Kidney epithelial cell (primary cell): ENCODE measurements at regions not wholly inside any gene's neighbourhood (a gene's known extent, or its start where the extent isn't known, plus 50 kb on each side); places are given as distances from the start of the nearest gene placed in this dataset.

Source experiments
- DNase-seq: peaks from one replicate; pipeline ENCODE4 v3.0.0-alpha.2; 2010; ENCODE audit warnings: low read depth
- H3K27me3 ChIP-seq: 2 replicates; pipeline ENCODE4 v1.6.0; 2011; ENCODE audit warnings: low read length; ENCODE audit not compliant: control insufficient read depth, insufficient read depth
- H3K36me3 ChIP-seq: 2 replicates; pipeline ENCODE4 v1.5.1; 2011; ENCODE audit warnings: low read length; ENCODE audit not compliant: control insufficient read depth, insufficient read depth
- H3K4me3 ChIP-seq: 2 replicates; pipeline ENCODE4 v1.5.1; 2011; ENCODE audit warnings: low read depth, mild to moderate bottlenecking, control low read depth, low read length
- TF ChIP-seq, protein P1 (sequence below): IDR thresholded peaks from 2 replicates; pipeline ENCODE4 v1.5.1; 2011; ENCODE audit warnings: mild to moderate bottlenecking, moderate library complexity, low read length, control low read depth, inconsistent platforms; ENCODE audit not compliant: insufficient read depth, poor library complexity, severe bottlenecking

DNA sequence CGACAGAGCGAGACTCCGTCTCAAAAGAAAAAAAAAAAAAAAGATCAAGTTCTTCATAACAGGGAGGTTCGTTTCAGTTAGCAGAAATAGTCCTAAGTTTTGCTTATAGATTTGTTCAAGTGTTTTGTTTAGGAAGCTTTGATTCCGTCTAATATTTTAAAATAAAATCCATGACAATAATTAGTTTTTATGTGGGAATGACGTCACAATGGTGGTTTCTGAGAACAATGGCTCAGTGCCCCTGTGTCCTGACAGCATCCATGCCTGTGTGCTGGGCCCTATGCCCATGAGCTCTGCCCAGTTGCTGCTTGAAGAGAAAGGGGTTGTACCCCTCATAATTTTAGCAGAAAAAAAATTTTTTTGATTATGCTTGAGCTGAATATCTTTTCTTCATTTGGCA, 134.0 kb downstream of the SST start:
- TF ChIP-seq, protein P1, sequence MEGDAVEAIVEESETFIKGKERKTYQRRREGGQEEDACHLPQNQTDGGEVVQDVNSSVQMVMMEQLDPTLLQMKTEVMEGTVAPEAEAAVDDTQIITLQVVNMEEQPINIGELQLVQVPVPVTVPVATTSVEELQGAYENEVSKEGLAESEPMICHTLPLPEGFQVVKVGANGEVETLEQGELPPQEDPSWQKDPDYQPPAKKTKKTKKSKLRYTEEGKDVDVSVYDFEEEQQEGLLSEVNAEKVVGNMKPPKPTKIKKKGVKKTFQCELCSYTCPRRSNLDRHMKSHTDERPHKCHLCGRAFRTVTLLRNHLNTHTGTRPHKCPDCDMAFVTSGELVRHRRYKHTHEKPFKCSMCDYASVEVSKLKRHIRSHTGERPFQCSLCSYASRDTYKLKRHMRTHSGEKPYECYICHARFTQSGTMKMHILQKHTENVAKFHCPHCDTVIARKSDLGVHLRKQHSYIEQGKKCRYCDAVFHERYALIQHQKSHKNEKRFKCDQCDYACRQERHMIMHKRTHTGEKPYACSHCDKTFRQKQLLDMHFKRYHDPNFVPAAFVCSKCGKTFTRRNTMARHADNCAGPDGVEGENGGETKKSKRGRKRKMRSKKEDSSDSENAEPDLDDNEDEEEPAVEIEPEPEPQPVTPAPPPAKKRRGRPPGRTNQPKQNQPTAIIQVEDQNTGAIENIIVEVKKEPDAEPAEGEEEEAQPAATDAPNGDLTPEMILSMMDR: no peak
- DNase-seq: no peak
- H3K36me3 ChIP-seq: no peaks in the 10 kb centered on the region
- H3K27me3 ChIP-seq: no peaks in the 10 kb centered on the region
- H3K4me3 ChIP-seq: no peak overlapping the region

DNA sequence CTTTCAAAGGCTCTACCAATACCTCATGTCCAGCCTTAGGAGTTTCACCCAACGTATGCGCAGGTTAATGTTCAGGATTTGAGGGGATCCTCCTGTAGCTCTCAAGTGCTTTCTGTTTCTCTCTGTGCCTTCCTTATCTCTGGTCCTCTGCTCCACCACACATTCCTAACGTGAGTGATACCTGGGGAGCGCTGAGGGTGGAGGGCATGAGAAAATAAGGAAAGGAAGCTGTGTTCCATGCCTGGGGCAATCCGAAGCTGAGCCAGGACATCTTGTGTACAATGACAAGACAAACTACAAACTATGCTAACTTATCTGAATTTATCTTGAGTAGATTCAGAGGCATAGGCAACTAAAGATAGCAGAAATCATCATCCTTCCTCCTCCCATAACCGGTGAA, 136.4 kb downstream of the SST start:
- Histone ChIP-seq H3K4me3 (no peak overlapping the region), H3K36me3 (no peaks in the 10 kb centered on the region), H3K27me3 (no peaks in the 10 kb centered on the region)
- TF ChIP-seq, protein P1: no peak
- no peak for DNase-seq

DNA sequence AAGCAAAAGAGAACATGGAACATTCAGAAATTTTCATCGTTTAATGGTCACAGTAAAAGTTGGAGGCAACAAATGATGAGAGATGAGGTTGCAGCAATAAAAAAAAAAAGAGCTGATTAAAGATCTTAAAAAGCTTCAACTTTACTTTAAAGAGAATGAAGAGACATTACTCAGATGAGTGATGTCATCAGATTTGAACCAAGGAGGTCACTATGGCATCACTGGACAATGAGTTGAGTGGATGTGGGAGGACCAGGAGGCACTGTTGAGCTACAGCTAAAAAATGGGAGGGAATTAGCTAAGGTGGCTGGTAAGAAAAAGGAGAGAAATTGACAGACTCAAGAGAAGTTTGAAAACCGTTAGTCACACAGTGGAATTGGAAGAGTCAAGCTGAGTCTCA, 138.4 kb downstream of the SST start:
- no peak overlapping the region for H3K4me3 ChIP-seq
- TF ChIP-seq, protein P1: no peak
- no peak for DNase-seq
- no peaks in the 10 kb centered on the region for H3K27me3 ChIP-seq
- H3K36me3 ChIP-seq: no peaks in the 10 kb centered on the region

DNA sequence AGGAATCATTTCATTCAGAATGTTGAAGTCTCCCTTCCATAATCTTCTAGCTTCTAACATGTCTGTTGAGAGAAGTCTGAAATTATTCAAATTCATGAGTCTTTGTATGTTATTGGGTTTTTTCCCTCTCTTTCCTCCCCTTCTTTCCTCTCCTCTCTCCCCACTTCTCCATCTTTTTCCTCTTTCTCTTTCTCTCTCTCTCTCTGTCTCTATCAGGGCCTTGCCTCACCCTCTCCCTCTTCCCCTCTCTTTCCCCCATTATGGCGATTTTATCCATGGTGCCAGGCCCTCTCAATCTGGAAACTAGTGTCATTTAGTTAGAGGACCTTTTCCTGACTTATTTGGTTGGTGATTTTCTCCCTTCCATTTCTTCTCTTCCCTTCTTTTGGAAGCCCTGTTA, 147.3 kb downstream of the SST start:
- TF ChIP-seq, protein P1: no peak
- Histone ChIP-seq H3K27me3 (no peaks in the 10 kb centered on the region), H3K36me3 (no peaks in the 10 kb centered on the region), H3K4me3 (no peak overlapping the region)
- no peak for DNase-seq

DNA sequence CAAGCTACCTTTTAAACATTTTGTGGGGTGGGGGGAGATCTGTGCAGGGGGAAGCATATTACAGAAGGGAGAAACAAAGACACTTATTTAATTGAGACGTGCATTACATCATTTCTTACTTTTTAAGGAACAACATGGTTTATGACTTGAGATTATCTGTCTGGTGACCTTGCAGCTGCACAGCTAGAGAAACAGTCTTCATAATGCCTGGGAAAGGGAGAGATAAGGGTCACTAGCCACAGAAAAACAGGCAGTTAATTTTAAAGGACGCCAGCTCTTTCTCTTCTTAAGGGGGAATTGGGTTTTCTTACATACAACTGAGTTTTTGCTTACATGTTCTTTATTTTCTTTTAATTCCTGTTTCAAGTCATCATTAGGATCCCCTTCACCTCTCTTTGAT, 147.9 kb downstream of the SST start:
- TF ChIP-seq, protein P1: no peak
- H3K27me3 ChIP-seq: no peaks in the 10 kb centered on the region

DNA sequence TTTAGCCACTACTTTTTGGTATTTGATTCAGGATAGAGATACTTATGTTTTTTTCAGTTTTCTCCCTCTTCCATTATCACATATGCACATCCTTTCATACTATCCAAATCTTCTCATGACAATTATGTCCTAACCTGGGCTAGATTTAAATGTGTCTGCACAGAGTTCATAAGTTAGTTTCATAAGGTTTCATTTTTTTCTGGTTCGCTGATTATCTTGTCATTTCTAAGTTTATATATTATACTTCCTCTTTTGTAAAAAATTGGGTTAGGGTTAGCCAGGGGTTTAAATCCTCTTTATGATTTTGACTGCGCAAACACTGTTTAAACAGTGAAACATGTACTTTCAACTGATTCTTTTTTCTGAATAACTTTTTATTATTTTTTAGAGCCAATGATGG, 148.6 kb downstream of the SST start:
- DNase-seq: no peak
- no peaks in the 10 kb centered on the region for H3K27me3 ChIP-seq
- no peaks in the 10 kb centered on the region for H3K36me3 ChIP-seq
- TF ChIP-seq, protein P1: no peak
- no peak overlapping the region for H3K4me3 ChIP-seq

More for the DNA sequence above, 147.9 kb downstream of the SST start:
- Histone ChIP-seq H3K4me3 (no peak overlapping the region), H3K36me3 (no peaks in the 10 kb centered on the region)
- DNase-seq: no peak
